ENCODE measurements at regions not wholly inside any gene's neighbourhood (a gene's known extent, or its start where the extent isn't known, plus 50 kb on each side); places are given as distances from the start of the nearest gene placed in this dataset.

- DNase-seq (ENCODE audit: low read depth), result no peak
- H3K4me3 ChIP-seq (ENCODE audit: low read depth, low read length), result no peak overlapping the region
- TF ChIP-seq, protein P1, sequence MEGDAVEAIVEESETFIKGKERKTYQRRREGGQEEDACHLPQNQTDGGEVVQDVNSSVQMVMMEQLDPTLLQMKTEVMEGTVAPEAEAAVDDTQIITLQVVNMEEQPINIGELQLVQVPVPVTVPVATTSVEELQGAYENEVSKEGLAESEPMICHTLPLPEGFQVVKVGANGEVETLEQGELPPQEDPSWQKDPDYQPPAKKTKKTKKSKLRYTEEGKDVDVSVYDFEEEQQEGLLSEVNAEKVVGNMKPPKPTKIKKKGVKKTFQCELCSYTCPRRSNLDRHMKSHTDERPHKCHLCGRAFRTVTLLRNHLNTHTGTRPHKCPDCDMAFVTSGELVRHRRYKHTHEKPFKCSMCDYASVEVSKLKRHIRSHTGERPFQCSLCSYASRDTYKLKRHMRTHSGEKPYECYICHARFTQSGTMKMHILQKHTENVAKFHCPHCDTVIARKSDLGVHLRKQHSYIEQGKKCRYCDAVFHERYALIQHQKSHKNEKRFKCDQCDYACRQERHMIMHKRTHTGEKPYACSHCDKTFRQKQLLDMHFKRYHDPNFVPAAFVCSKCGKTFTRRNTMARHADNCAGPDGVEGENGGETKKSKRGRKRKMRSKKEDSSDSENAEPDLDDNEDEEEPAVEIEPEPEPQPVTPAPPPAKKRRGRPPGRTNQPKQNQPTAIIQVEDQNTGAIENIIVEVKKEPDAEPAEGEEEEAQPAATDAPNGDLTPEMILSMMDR (conservative IDR thresholded peaks at IDR 0.05; ENCODE audit: low read depth, low read length), result no peak
Observed at GRCh38 chr7:115546790-115547189, 483.8 kb downstream of the TFEC start.

GRCh38 chr7:115533785-115534184 is 496.8 kb downstream of the TFEC start:
- DNase-seq (ENCODE audit: low read depth), result peak; percentile 34
- TF ChIP-seq, protein P1 (conservative IDR thresholded peaks at IDR 0.05; ENCODE audit: low read depth, low read length), result no peak

DNA sequence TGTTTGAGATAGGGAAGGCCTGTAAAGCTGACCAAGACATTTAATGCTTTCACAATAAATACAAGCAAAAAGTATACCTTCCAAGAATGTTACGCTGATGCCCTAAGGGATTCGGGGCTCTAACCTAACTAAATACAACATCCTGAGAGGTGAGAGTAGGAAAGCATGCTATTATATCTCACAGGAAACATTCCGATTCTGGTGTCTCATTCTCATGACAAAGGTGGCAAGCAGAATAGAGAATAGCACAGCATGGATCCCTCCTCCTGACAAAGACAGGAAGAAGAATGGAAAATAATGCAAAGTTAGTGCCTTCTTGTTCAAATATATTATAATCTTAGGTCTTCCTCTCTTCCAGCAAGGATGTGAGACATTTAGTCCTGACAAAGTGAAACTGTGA is 504.3 kb downstream of the TFEC start:
- DNase-seq (ENCODE audit: low read depth), result no peak
- TF ChIP-seq, protein P1 (conservative IDR thresholded peaks at IDR 0.05; ENCODE audit: low read depth, low read length), result no peak
- no peak overlapping the region for H3K4me3 ChIP-seq (ENCODE audit: low read depth, low read length)

More at GRCh38 chr7:115533785-115534184, 496.8 kb downstream of the TFEC start:
- H3K4me3 ChIP-seq (ENCODE audit: low read depth, low read length), result no peak overlapping the region

GRCh38 chr7:115522174-115522573 is 508.4 kb downstream of the TFEC start:
- H3K4me3 ChIP-seq (ENCODE audit: low read depth, low read length), result no peak overlapping the region
- DNase-seq (ENCODE audit: low read depth), result no peak

GRCh38 chr7:115516341-115516740 is 514.2 kb downstream of the TFEC start:
- no peak overlapping the region for H3K4me3 ChIP-seq (ENCODE audit: low read depth, low read length)
- TF ChIP-seq, protein P1 (conservative IDR thresholded peaks at IDR 0.05; ENCODE audit: low read depth, low read length), result no peak
- peak; percentile 78 for DNase-seq (ENCODE audit: low read depth)

More at GRCh38 chr7:115522174-115522573, 508.4 kb downstream of the TFEC start:
- TF ChIP-seq, protein P1 (conservative IDR thresholded peaks at IDR 0.05; ENCODE audit: low read depth, low read length), result no peak

- no peak overlapping the region for H3K4me3 ChIP-seq (ENCODE audit: low read depth, low read length)
- TF ChIP-seq, protein P1 (conservative IDR thresholded peaks at IDR 0.05; ENCODE audit: low read depth, low read length), result peak; percentile 6
- no peak for DNase-seq (ENCODE audit: low read depth)
Observed at GRCh38 chr7:115511330-115511729, 519.2 kb downstream of the TFEC start.

DNA sequence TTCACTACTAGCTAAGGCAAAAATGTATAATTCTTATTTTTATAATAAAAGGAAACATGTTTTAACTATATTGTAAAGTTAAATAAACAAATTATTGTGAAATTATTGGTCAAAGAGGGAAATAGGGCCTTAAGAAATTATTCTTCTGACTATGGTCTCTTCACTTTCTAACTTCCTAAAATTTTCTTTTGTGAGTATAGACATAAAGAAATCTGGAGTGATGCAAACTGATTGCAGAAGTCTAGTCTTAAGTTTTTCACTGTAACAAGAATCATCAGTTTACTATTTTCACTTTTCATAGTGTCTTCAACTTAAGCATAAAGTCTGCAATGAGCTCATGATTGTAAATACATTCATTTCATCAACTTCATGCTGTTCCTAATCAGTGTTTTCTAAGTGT is 525.4 kb downstream of the TFEC start:
- TF ChIP-seq, protein P1 (conservative IDR thresholded peaks at IDR 0.05; ENCODE audit: low read depth, low read length), result no peak
- DNase-seq (ENCODE audit: low read depth), result no peak
- no peak overlapping the region for H3K4me3 ChIP-seq (ENCODE audit: low read depth, low read length)

Data from choroid plexus epithelial cell (primary cell).